DMS53 (cell line): ENCODE measurements at regions not wholly inside any gene's neighbourhood (a gene's known extent, or its start where the extent isn't known, plus 50 kb on each side); places are given as distances from the start of the nearest gene placed in this dataset.
A peak's percentile ranks its signal among the peaks of the same experiment; 100 is the strongest.
"Not testable (repeated sequence)": the region's sequence is repeated elsewhere in the genome, so short reads cannot be mapped to it uniquely, and the experiment has no call there.

Experiments used
- DNase-seq: peaks from one replicate; lab custom pipeline; 2025; lab: John Stamatoyannopoulos, UW

- no peak for DNase-seq
Measured at GRCh38 chr4:138800421-138800820, 215.2 kb upstream of the NOCT start.

GRCh38 chr4:138798404-138798803 is 217.2 kb upstream of the NOCT start:
- no peak for DNase-seq

GRCh38 chr4:138797646-138798045 is 217.9 kb upstream of the NOCT start:
- no peak for DNase-seq

GRCh38 chr4:138796761-138797160 is 218.8 kb upstream of the NOCT start:
- DNase-seq = no peak

GRCh38 chr4:138790706-138791340 is 224.8 kb upstream of the NOCT start:
- DNase-seq = peak; percentile 2

- DNase-seq = no peak
Measured at GRCh38 chr4:138789796-138790195, 225.8 kb upstream of the NOCT start.

GRCh38 chr4:138788857-138789256 is 226.7 kb upstream of the NOCT start:
- DNase-seq = no peak

- DNase-seq = no peak
Measured at GRCh38 chr4:138788267-138788790, 227.3 kb upstream of the NOCT start.

GRCh38 chr4:138779761-138780160 is 235.8 kb upstream of the NOCT start:
- not testable (repeated sequence) for DNase-seq

- no peak for DNase-seq
Measured at GRCh38 chr4:138775890-138776289, 239.7 kb upstream of the NOCT start.

- DNase-seq = no peak
Measured at GRCh38 chr4:138775489-138775888, 240.1 kb upstream of the NOCT start.

GRCh38 chr4:138774940-138775339 is 240.6 kb upstream of the NOCT start:
- DNase-seq = no peak

- not testable (repeated sequence) for DNase-seq
Measured at GRCh38 chr4:138774125-138774524, 241.5 kb upstream of the NOCT start.

GRCh38 chr4:138773321-138773720 is 242.3 kb upstream of the NOCT start:
- DNase-seq = no peak

- DNase-seq = no peak
Measured at GRCh38 chr4:138772366-138772765, 243.2 kb upstream of the NOCT start.

GRCh38 chr4:138770818-138771217 is 244.8 kb upstream of the NOCT start:
- no peak for DNase-seq

- DNase-seq = no peak
Measured at GRCh38 chr4:138766332-138766731, 249.2 kb upstream of the NOCT start.

- DNase-seq = no peak
Measured at GRCh38 chr4:138765442-138765841, 250.1 kb upstream of the NOCT start.

- no peak for DNase-seq
Measured at GRCh38 chr4:138761638-138762220, 253.9 kb upstream of the NOCT start.

GRCh38 chr4:138759554-138759902 is 256.1 kb upstream of the NOCT start:
- no peak for DNase-seq

GRCh38 chr4:138758876-138759553 is 256.6 kb upstream of the NOCT start:
- no peak for DNase-seq

GRCh38 chr4:138758196-138758595 is 257.4 kb upstream of the NOCT start:
- no peak for DNase-seq

GRCh38 chr4:138757432-138757831 is 258.1 kb upstream of the NOCT start:
- DNase-seq = no peak
